Astrocyte of the hippocampus (primary cell): ENCODE measurements at regions not wholly inside any gene's neighbourhood (a gene's known extent, or its start where the extent isn't known, plus 50 kb on each side); places are given as distances from the start of the nearest gene placed in this dataset.

Source experiments
- DNase-seq: peaks from one replicate; pipeline ENCODE4 v3.0.0; 2011; ENCODE audit warnings: low read depth, low spot score

DNA sequence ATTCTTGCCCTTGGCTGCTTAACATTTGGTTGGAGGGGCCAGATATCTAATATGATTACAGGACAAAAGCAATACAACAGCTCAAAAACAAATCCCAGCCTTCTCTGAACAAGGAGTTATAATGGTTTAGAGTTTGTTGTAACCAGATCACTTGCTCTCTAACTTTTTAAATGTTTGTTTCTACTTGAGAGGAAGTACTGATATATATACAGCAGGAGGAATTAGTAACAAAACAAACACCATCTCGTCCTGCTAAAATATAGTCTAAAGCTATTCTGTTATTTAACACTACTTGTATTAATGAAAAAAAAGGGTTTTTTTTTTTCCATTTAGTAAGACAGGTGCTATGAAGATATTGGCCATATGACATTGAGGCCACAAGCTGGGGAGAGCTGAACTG is 60.9 kb upstream of the TMEM17 start:
- DNase-seq: no peak

DNA sequence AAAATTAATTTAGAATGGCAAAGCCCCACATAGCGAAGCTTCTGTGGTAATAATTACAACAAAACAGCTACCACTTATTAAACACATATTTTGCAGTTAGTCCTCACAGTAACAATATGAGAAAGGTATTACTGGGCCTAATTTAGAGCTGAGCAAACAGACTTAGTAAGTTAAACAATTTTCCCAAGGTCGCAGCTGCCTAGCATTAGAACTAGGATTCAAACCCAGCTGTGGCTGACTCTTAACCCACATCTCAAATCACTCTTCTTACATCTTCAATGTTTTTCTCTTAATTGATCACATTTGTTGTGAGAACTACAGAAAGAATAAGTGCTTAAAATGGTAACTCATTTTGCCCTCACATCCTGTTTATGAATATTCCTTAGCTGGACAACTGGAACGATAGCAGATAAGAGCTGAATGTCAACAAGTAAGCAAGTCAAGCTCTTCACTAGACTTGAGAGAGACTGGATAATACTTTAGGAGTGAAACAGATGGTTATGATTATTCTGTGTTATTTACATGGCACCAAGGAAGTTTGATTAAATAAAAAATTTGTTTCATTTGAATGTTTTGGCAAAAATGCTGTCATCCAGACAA is 59.4 kb upstream of the TMEM17 start:
- DNase-seq: no peak

DNA sequence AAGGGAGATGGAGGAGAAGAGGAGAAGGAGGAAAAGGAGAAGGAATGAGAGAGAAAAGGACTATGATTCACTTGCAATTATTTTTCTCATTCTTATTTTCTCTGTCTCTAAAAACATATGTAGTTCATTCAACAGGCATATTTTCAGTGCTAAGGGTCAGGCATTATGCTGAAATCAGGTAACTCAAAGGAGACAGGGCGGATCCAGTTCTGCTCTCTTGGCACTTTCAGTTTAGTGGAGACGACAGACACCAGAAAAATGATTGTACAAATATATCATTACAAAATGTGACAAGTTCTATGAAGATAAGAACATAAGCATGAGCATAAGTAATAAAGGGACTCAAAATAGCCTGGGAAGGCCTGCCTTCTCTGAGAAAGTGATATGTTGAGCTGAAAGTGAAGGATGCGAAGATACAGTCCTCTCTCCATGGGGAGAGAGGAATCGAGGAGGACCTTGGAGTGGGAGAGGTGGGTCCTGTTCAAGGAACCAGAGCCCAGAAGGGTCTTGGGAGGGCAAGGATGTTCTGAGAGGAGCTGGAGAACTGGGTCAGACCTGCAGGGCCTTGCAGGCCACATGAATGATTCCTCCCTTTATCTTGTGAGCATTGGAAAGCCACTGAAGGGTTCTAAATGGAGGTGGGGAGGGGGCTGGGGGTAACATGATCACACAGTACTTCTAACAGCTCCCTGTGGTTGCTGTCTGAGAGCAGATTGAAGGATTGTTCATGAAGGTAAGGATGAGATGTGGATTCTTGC is 58.6 kb upstream of the TMEM17 start:
- no peak for DNase-seq

DNA sequence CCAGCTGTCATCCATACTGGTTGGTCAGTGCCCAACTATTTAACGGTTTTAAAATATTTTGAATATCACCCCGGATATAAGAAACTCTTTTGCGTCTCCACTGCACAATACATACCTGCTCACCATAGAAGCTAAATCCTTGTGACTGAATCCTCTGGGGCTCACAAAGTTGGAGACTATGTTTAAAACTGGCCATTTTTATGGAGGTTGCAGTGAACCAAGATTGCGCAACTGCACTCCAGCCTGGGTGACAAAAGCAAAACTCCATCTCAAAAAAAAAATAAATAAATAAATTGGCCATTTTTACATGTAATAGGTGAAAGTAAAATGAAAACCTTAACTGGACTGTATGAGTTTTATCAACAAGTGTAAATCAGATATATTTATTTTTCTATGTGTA is 55.6 kb upstream of the TMEM17 start:
- DNase-seq: no peak

DNA sequence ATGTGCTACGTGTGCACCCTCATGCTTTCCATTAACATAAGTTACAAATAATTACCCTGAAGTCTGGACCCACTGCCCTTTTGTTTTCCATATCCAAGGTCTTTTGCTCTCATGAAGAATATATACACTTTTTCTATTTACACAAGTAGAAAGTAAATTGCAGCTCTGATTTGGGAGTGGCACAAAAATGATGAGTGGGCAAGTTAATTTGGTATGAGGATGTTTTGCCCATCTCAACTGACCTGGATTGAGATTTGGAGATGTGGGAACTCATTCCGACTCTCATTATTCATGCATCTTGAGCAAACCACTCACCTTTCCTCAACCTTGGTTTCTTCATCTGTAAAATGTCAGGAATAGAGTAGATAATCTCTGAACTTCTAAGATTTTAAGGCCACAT is 53.6 kb upstream of the TMEM17 start:
- DNase-seq: no peak

DNA sequence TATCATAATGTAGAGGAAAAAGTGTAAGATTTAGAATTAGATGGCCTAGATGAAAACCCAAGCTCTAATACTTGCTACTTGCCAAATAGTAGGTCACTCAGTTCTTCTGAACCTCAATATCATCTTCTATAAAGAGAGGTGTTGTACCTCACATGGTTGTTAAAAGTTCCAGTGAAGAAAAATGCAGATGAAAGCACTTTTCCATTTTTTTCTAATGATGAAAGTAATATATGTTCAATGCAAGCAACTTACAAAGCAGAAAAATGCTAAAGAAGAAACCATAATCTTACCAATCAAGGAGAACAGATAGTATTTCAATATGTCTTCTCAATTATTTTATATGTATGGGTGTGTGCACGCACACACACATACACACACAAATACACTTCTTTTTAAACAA is 52.7 kb upstream of the TMEM17 start:
- DNase-seq: no peak

DNA sequence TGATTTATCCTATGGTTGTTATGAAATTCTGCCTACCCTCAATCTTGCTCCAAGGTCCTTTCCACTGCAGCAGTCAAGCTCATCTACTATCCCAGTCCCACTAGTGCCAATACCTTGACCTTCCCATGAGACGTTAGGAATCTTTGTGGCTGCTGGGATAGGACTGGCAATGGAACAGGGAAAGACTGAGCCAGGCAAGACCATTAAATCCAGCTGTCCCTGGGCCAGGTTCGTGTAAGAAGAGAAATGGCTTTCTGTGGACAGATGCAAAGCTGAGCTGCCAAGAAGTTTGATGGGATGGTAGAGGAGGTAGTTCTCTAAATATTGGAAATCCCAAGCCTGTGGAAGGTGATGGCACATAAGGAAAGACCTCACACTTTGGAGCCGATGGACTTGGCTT is 50.1 kb upstream of the TMEM17 start:
- no peak for DNase-seq
